OCI-LY7 (cell line): ENCODE measurements at regions not wholly inside any gene's neighbourhood (a gene's known extent, or its start where the extent isn't known, plus 50 kb on each side); places are given as distances from the start of the nearest gene placed in this dataset.

ENCODE experiments used
- EZH2phosphoT487 ChIP-seq: fragments of 200-600 bp; sonication (generic); IDR thresholded peaks from 2 replicates; pipeline ENCODE4 v1.6.1; 2018; ENCODE audit warnings: low read depth, borderline replicate concordance, mild to moderate bottlenecking, mixed run types, antibody characterized with exemption, low read length, moderate library complexity, mixed read lengths
- TF ChIP-seq, protein P1 (sequence below): fragments of 200-600 bp; sonication (generic); conservative IDR thresholded peaks from 2 replicates; pipeline ENCODE4 v1.5.1; 2014; ENCODE audit warnings: mild to moderate bottlenecking, antibody characterized with exemption, low read length, moderate library complexity, mixed read lengths

DNA sequence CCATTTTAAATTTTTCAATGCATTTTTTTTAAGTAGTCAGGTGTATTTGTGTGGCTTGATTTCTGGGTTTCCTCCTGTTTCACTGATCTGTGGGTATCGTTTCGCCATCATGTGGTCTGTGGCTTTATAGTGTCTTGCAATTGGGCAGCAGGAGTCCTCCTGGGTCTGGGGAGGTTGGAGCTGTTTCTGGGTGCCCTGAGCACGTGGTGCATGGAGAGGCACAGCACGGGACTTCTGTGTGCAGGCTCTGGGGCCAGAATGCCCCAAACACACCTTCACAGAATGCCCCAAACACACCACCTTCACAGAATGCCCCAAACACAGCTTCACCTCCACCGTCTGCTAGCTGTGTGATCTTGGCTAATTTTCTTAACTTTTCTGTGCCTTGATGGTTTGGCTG, 82.6 kb upstream of the COL5A1 start:
- TF ChIP-seq, protein P1, sequence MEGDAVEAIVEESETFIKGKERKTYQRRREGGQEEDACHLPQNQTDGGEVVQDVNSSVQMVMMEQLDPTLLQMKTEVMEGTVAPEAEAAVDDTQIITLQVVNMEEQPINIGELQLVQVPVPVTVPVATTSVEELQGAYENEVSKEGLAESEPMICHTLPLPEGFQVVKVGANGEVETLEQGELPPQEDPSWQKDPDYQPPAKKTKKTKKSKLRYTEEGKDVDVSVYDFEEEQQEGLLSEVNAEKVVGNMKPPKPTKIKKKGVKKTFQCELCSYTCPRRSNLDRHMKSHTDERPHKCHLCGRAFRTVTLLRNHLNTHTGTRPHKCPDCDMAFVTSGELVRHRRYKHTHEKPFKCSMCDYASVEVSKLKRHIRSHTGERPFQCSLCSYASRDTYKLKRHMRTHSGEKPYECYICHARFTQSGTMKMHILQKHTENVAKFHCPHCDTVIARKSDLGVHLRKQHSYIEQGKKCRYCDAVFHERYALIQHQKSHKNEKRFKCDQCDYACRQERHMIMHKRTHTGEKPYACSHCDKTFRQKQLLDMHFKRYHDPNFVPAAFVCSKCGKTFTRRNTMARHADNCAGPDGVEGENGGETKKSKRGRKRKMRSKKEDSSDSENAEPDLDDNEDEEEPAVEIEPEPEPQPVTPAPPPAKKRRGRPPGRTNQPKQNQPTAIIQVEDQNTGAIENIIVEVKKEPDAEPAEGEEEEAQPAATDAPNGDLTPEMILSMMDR, result no peak
- TF ChIP-seq EZH2phosphoT487, result no peak
